AG10803 (cell line): ENCODE measurements at regions not wholly inside any gene's neighbourhood (a gene's known extent, or its start where the extent isn't known, plus 50 kb on each side); places are given as distances from the start of the nearest gene placed in this dataset.
"Not testable (repeated sequence)": the region's sequence is repeated elsewhere in the genome, so short reads cannot be mapped to it uniquely, and the experiment has no call there.

Experiments used
- DNase-seq: peaks from one replicate; pipeline ENCODE4 v3.0.0; 2010; ENCODE audit warnings: low read depth
- H3K4me3 ChIP-seq: 2 replicates; pipeline ENCODE4 v1.5.1; 2011; ENCODE audit warnings: mild to moderate bottlenecking, low read length, control low read depth

- not testable (repeated sequence) for H3K4me3 ChIP-seq, DNase-seq
Observed at GRCh38 chr1:120648915-120649623, 74.7 kb upstream of the NBPF26 start.

- H3K4me3 ChIP-seq, DNase-seq: not testable (repeated sequence)
Observed at GRCh38 chr1:120649730-120650129, 74.0 kb upstream of the NBPF26 start.

GRCh38 chr1:120654114-120654513 is 69.6 kb upstream of the NBPF26 start:
- DNase-seq, result not testable (repeated sequence)

GRCh38 chr1:120655394-120655793 is 68.4 kb upstream of the NBPF26 start:
- not testable (repeated sequence) for H3K4me3 ChIP-seq, DNase-seq

More at GRCh38 chr1:120654114-120654513, 69.6 kb upstream of the NBPF26 start:
- not testable (repeated sequence) for H3K4me3 ChIP-seq

- not testable (repeated sequence) for DNase-seq, H3K4me3 ChIP-seq
Observed at GRCh38 chr1:120656116-120656515, 67.6 kb upstream of the NBPF26 start.

GRCh38 chr1:120657804-120658203 is 65.9 kb upstream of the NBPF26 start:
- H3K4me3 ChIP-seq, DNase-seq: not testable (repeated sequence)

- H3K4me3 ChIP-seq, result not testable (repeated sequence)
Observed at GRCh38 chr1:120658622-120659021, 65.1 kb upstream of the NBPF26 start.

GRCh38 chr1:120659133-120659532 is 64.6 kb upstream of the NBPF26 start:
- DNase-seq, result not testable (repeated sequence)

More at GRCh38 chr1:120658622-120659021, 65.1 kb upstream of the NBPF26 start:
- DNase-seq, result not testable (repeated sequence)

GRCh38 chr1:120664376-120665249 is 59.1 kb upstream of the NBPF26 start:
- peak overlapping the region; percentile 46 for H3K4me3 ChIP-seq
- not testable (repeated sequence) for DNase-seq

More at GRCh38 chr1:120659133-120659532, 64.6 kb upstream of the NBPF26 start:
- H3K4me3 ChIP-seq, result not testable (repeated sequence)

- not testable (repeated sequence) for DNase-seq
- peak overlapping the region; percentile 46 for H3K4me3 ChIP-seq
Observed at GRCh38 chr1:120665250-120665577, 58.5 kb upstream of the NBPF26 start.

- DNase-seq, H3K4me3 ChIP-seq: not testable (repeated sequence)
Observed at GRCh38 chr1:120668187-120668586, 55.6 kb upstream of the NBPF26 start.
